Lung (tissue), 11 donors: ENCODE measurements at regions not wholly inside any gene's neighbourhood (a gene's known extent, or its start where the extent isn't known, plus 50 kb on each side); places are given as distances from the start of the nearest gene placed in this dataset.

ENCODE experiments used
- ATAC-seq: fragments of 200-7000 bp; cut with Tn5 transposase; one replicate; pipeline ENCODE4 v1.9.1; 2020; ENCODE audit warnings: moderate number of reproducible peaks; ENCODE audit not compliant: insufficient read depth, low FRiP score
- DNase-seq, 3 donors: peaks; one replicate each; pipeline ENCODE4 v3.0.0-alpha.2; 2013 to 2017
- H3K27ac ChIP-seq, 2 donors: one replicate each; pipeline ENCODE4 v1.5.1; 2013; ENCODE audit warnings: mild to moderate bottlenecking in 2 of 2, moderate library complexity in 2 of 2, control low read depth in 1 of 2, inconsistent platforms in 1 of 2, low read depth in 1 of 2, low read length in 1 of 2
- H3K27me3 ChIP-seq, 3 donors: one replicate each; pipeline ENCODE4 v1.5.1; 2013; ENCODE audit warnings: low read length in 2 of 3; ENCODE audit not compliant: control insufficient read depth in 3 of 3, insufficient read depth in 3 of 3
- H3K36me3 ChIP-seq, 4 donors: one replicate each; pipeline ENCODE4 v1.5.1; 2013; ENCODE audit warnings: low read length in 4 of 4, mild to moderate bottlenecking in 1 of 4, moderate library complexity in 1 of 4; ENCODE audit not compliant: control insufficient read depth in 4 of 4, insufficient read depth in 4 of 4
- H3K4me1 ChIP-seq, 5 donors: one replicate each; pipeline ENCODE4 v1.5.1; 2013; ENCODE audit warnings: low read length in 5 of 5, mild to moderate bottlenecking in 2 of 5, moderate library complexity in 1 of 5; ENCODE audit not compliant: control insufficient read depth in 5 of 5, insufficient read depth in 5 of 5
- H3K4me3 ChIP-seq: one replicate; pipeline ENCODE4 v1.5.1; 2013; ENCODE audit warnings: mild to moderate bottlenecking, control low read depth, moderate library complexity
- H3K9ac ChIP-seq, 2 donors: one replicate each; pipeline ENCODE4 v1.5.1; 2013; ENCODE audit warnings: low read length in 2 of 2, control low read depth in 1 of 2; ENCODE audit not compliant: insufficient read depth in 1 of 2
- H3K9me3 ChIP-seq, 4 donors: one replicate each; pipeline ENCODE4 v1.5.1; 2013; ENCODE audit warnings: low read length in 3 of 4, mild to moderate bottlenecking in 1 of 4, moderate library complexity in 1 of 4; ENCODE audit not compliant: control insufficient read depth in 4 of 4, insufficient read depth in 3 of 4
- WGBS, 2 donors: extraction: QIAGEN DNeasy Blood & Tissue Kit; methylation state at CpG; one replicate each; pipeline ENCODE4 v1.1.7; 2013; 5-methylcytosine and 5-hydroxymethylcytosine counted together
- TF ChIP-seq, protein P1 (sequence below): IDR thresholded peaks from 2 replicates; pipeline ENCODE4 v1.5.1; 2012; ENCODE audit warnings: mild to moderate bottlenecking; ENCODE audit errors: control extremely low read depth, extremely low read depth
- donor health status: control.
- donor health status: control.
- donor health status: Bipolar disorder and iron deficiency.
- donor health status: healthy.
- donor health status: DM: yes; HTN: yes; CAD: no.

DNA sequence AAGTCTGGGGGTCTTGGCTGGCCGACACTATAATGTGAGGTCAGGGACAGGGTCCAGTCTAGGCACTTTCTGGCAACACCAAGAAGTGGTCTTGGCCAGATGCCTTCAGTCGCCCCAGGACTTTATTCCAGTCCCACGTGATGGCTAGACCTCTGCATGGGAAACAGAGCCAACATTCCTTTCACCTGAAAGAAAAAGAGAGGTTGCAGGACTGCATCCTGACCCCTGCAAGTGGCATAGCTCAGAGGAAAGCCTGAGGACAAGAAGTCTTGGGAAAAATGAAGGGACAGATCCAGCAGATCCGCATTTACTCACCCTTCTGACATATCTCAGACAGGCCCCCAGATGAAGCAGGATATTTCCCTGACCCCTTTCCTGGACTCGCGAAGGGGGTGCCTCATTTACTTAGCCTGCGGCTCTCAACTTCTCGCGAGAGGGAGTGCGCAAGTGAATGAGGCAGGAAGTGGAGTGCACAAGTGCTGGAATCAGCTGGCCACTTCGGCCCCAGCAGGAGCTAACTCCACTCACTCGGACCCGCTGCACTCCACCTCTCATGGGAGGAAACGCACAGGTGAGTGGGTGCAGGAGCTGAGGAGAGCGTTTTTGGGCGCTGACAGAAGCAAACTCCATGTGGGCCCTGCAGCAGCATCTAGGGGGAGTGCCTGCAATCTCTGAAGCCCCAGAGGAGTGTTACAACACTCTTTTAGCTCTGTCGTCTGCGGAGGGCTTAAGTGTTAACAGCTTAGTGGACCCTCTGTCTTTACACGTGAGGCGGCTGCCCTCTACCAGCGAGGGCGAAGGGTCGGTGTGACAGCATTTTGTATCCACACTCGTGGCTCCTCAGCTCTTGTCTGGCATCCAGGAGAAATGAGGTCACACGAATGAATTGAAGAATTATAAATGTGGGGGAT, 916.2 kb upstream of the GHITM start:
- H3K9me3 ChIP-seq, result peaks cover 0 to 5% (median 0%) of the 10 kb centered on the region in 4 donors
- H3K36me3 ChIP-seq, result no peaks in the 10 kb centered on the region
- DNase-seq (no peak), ATAC-seq (no peak)
- TF ChIP-seq, protein P1, sequence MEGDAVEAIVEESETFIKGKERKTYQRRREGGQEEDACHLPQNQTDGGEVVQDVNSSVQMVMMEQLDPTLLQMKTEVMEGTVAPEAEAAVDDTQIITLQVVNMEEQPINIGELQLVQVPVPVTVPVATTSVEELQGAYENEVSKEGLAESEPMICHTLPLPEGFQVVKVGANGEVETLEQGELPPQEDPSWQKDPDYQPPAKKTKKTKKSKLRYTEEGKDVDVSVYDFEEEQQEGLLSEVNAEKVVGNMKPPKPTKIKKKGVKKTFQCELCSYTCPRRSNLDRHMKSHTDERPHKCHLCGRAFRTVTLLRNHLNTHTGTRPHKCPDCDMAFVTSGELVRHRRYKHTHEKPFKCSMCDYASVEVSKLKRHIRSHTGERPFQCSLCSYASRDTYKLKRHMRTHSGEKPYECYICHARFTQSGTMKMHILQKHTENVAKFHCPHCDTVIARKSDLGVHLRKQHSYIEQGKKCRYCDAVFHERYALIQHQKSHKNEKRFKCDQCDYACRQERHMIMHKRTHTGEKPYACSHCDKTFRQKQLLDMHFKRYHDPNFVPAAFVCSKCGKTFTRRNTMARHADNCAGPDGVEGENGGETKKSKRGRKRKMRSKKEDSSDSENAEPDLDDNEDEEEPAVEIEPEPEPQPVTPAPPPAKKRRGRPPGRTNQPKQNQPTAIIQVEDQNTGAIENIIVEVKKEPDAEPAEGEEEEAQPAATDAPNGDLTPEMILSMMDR, result no peak
- no peak overlapping the region for H3K9ac ChIP-seq
- no peak overlapping the region for H3K27ac ChIP-seq
- H3K27me3 ChIP-seq, result no peaks in the 10 kb centered on the region
- H3K4me1 ChIP-seq, result no peaks in the 10 kb centered on the region
- WGBS, 2 donors, result 85 to 87% methylated on average over 25 of the region's 25 CpGs
- H3K4me3 ChIP-seq, result no peak overlapping the region

DNA sequence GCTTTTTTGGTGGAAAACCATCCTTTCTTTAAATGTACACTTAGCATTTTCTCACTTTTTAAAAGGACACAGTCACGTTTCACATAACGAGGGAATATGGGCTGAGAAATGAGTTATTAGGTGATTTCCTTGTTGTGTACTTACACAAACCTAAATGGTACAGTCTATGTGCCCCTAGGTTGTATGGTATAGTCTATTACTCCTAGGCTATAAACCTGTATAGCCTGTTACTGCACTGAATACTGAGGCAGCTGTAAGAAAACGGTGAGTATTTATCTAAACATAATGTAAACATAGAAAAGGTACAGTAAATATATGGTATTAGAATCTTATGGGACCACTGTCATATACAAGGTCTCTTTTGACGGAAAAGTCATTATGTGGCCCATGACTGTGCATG, 913.5 kb upstream of the GHITM start:
- ATAC-seq, result no peak
- H3K36me3 ChIP-seq, result no peaks in the 10 kb centered on the region
- WGBS, 2 donors, result 72 to 80% methylated on average over 4 of the region's 4 CpGs
- H3K27ac ChIP-seq, result no peak overlapping the region
- H3K4me1 ChIP-seq, result no peaks in the 10 kb centered on the region
- H3K9ac ChIP-seq, result no peak overlapping the region
- H3K4me3 ChIP-seq, result no peak overlapping the region
- no peak for DNase-seq
- no peaks in the 10 kb centered on the region for H3K27me3 ChIP-seq
- TF ChIP-seq, protein P1, result no peak
- peaks cover 0 to 5% (median 0%) of the 10 kb centered on the region in 4 donors for H3K9me3 ChIP-seq

DNA sequence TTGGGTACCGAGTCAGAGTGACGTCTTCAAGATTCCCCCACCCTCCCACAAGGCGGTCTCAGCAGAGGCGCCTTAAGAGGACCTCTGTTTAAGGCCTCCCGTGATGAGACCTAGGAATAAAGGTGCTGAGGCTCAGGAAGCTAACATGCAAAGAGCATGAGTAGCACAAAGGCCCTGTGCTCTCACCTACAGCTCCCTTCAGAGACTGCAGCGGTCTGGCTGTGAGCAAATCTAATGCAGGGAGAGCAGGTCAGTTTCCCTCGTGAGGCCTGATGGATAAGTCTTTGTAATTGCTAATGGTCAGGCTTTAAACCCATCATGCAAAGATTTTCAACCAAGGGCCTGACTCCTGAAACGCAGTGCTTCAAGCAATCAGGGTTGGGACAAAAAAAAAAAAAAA, 909.3 kb upstream of the GHITM start:
- DNase-seq (no peak), ATAC-seq (no peak)
- Histone ChIP-seq H3K4me3 (no peak overlapping the region), H3K4me1 (no peaks in the 10 kb centered on the region), H3K27ac (no peak overlapping the region), H3K9ac (no peak overlapping the region), H3K9me3 (no peaks in the 10 kb centered on the region), H3K36me3 (no peaks in the 10 kb centered on the region), H3K27me3 (no peaks in the 10 kb centered on the region)
- WGBS, 2 donors, result 91 to 93% methylated on average over 8 of the region's 8 CpGs
- TF ChIP-seq, protein P1, result no peak
